Memory B cell (primary cell): ENCODE measurements at regions not wholly inside any gene's neighbourhood (a gene's known extent, or its start where the extent isn't known, plus 50 kb on each side); places are given as distances from the start of the nearest gene placed in this dataset.
A peak's percentile ranks its signal among the peaks of the same experiment; 100 is the strongest.
"Not testable (repeated sequence)": the region's sequence is repeated elsewhere in the genome, so short reads cannot be mapped to it uniquely, and the experiment has no call there.

Experiments used
- ATAC-seq: fragments of 150-1000 bp; cut with Tn5 transposase; 2 replicates; pipeline ENCODE4 v1.10.0; 2021; ENCODE audit warnings: low read depth, mild to moderate bottlenecking, moderate library complexity
- DNase-seq, 2 donors: peaks; one replicate each; pipeline ENCODE4 v3.0.0; 2022; ENCODE audit warnings: low spot score in 2 of 2
- H3K27ac Mint-ChIP-seq: one replicate; pipeline ENCODE4 v1.8.0; 2022; ENCODE audit warnings: mild to moderate bottlenecking, moderate library complexity, mixed read lengths
- H3K27me3 Mint-ChIP-seq: one replicate; pipeline ENCODE4 v1.8.0; 2022; ENCODE audit warnings: mixed read lengths
- H3K36me3 Mint-ChIP-seq: one replicate; pipeline ENCODE4 v1.8.0; 2022; ENCODE audit warnings: mild to moderate bottlenecking, mixed read lengths
- H3K4me1 Mint-ChIP-seq: one replicate; pipeline ENCODE4 v1.8.0; 2022; ENCODE audit warnings: mixed read lengths
- H3K4me3 Mint-ChIP-seq: one replicate; pipeline ENCODE4 v1.8.0; 2022; ENCODE audit warnings: mild to moderate bottlenecking, moderate library complexity, mixed read lengths
- H3K9me3 Mint-ChIP-seq: one replicate; pipeline ENCODE4 v1.8.0; 2022; ENCODE audit warnings: mixed read lengths

GRCh38 chr2:184346338-184346862, 251.9 kb upstream of the ZNF804A start:
- no peak overlapping the region for H3K4me3 Mint-ChIP-seq
- ATAC-seq = no peak
- H3K9me3 Mint-ChIP-seq = peaks cover 13% of the 10 kb centered on the region
- no peak overlapping the region for H3K27ac Mint-ChIP-seq
- H3K4me1 Mint-ChIP-seq = peaks cover 6% of the 10 kb centered on the region
- H3K36me3 Mint-ChIP-seq = peaks cover 4% of the 10 kb centered on the region
- DNase-seq = no peak
- no peaks in the 10 kb centered on the region for H3K27me3 Mint-ChIP-seq

GRCh38 chr2:184351126-184351525, 247.2 kb upstream of the ZNF804A start:
- Mint-ChIP-seq H3K27ac (peak overlapping the region; percentile 78), H3K27me3 (no peaks in the 10 kb centered on the region), H3K9me3 (peaks cover 13% of the 10 kb centered on the region), H3K36me3 (peaks cover 4% of the 10 kb centered on the region), H3K4me3 (peak overlapping the region; percentile 36), H3K4me1 (peaks cover 7% of the 10 kb centered on the region)
- DNase-seq = no peak
- no peak for ATAC-seq

GRCh38 chr2:184357033-184357432, 241.3 kb upstream of the ZNF804A start:
- Mint-ChIP-seq H3K36me3 (no peaks in the 10 kb centered on the region), H3K4me3 (no peak overlapping the region), H3K4me1 (peaks cover 8% of the 10 kb centered on the region), H3K9me3 (peaks cover 2% of the 10 kb centered on the region), H3K27ac (no peak overlapping the region), H3K27me3 (no peaks in the 10 kb centered on the region)
- ATAC-seq (peak; percentile 56), DNase-seq (no peak)

GRCh38 chr2:184359379-184359778, 238.9 kb upstream of the ZNF804A start:
- ATAC-seq (no peak), DNase-seq (no peak)
- no peaks in the 10 kb centered on the region for H3K27me3 Mint-ChIP-seq
- no peak overlapping the region for H3K4me3 Mint-ChIP-seq
- peaks cover 2% of the 10 kb centered on the region for H3K9me3 Mint-ChIP-seq
- H3K36me3 Mint-ChIP-seq = no peaks in the 10 kb centered on the region
- H3K27ac Mint-ChIP-seq = no peak overlapping the region
- peaks cover 12% of the 10 kb centered on the region for H3K4me1 Mint-ChIP-seq

GRCh38 chr2:184363213-184363612, 235.1 kb upstream of the ZNF804A start:
- DNase-seq (no peak), ATAC-seq (no peak)
- Mint-ChIP-seq H3K27me3 (no peaks in the 10 kb centered on the region), H3K36me3 (no peaks in the 10 kb centered on the region), H3K9me3 (no peaks in the 10 kb centered on the region), H3K4me1 (peaks cover 4% of the 10 kb centered on the region), H3K4me3 (no peak overlapping the region), H3K27ac (no peak overlapping the region)

- no peak for ATAC-seq
- Mint-ChIP-seq H3K27ac (no peak overlapping the region), H3K9me3 (peaks cover 2% of the 10 kb centered on the region), H3K4me1 (peaks cover 15% of the 10 kb centered on the region), H3K27me3 (no peaks in the 10 kb centered on the region), H3K4me3 (no peak overlapping the region), H3K36me3 (no peaks in the 10 kb centered on the region)
- DNase-seq = no peak
These were observed 231.1 kb upstream of the ZNF804A start for GRCh38 chr2:184367211-184367610.

GRCh38 chr2:184369307-184369706, 229.0 kb upstream of the ZNF804A start:
- Mint-ChIP-seq H3K4me1 (peaks cover 11% of the 10 kb centered on the region), H3K27me3 (no peaks in the 10 kb centered on the region), H3K9me3 (peaks cover 2% of the 10 kb centered on the region), H3K4me3 (no peak overlapping the region), H3K36me3 (no peaks in the 10 kb centered on the region), H3K27ac (no peak overlapping the region)
- no peak for ATAC-seq
- no peak for DNase-seq

GRCh38 chr2:184370954-184371353, 227.4 kb upstream of the ZNF804A start:
- H3K9me3 Mint-ChIP-seq = peaks cover 2% of the 10 kb centered on the region
- no peaks in the 10 kb centered on the region for H3K27me3 Mint-ChIP-seq
- ATAC-seq = peak; percentile 96
- H3K36me3 Mint-ChIP-seq = no peaks in the 10 kb centered on the region
- peak in 1 of 2 donors; percentile 4 for DNase-seq
- H3K27ac Mint-ChIP-seq = peak overlapping the region; percentile 4
- H3K4me3 Mint-ChIP-seq = no peak overlapping the region
- H3K4me1 Mint-ChIP-seq = peaks cover 11% of the 10 kb centered on the region

- no peak for ATAC-seq
- H3K36me3 Mint-ChIP-seq = no peaks in the 10 kb centered on the region
- DNase-seq = no peak
- H3K4me1 Mint-ChIP-seq = peaks cover 11% of the 10 kb centered on the region
- H3K27ac Mint-ChIP-seq = peak overlapping the region; percentile 4
- no peaks in the 10 kb centered on the region for H3K27me3 Mint-ChIP-seq
- peaks cover 2% of the 10 kb centered on the region for H3K9me3 Mint-ChIP-seq
- no peak overlapping the region for H3K4me3 Mint-ChIP-seq
These were observed 226.7 kb upstream of the ZNF804A start for GRCh38 chr2:184371641-184372040.

- Mint-ChIP-seq H3K36me3 (no peaks in the 10 kb centered on the region), H3K27me3 (no peaks in the 10 kb centered on the region), H3K9me3 (peaks cover 2% of the 10 kb centered on the region), H3K4me3 (no peak overlapping the region), H3K4me1 (peaks cover 11% of the 10 kb centered on the region), H3K27ac (no peak overlapping the region)
- ATAC-seq (no peak), DNase-seq (no peak)
These were observed 225.8 kb upstream of the ZNF804A start for GRCh38 chr2:184372484-184372883.

GRCh38 chr2:184394642-184395041, 203.7 kb upstream of the ZNF804A start:
- H3K36me3 Mint-ChIP-seq = no peaks in the 10 kb centered on the region
- H3K27ac Mint-ChIP-seq = no peak overlapping the region
- peaks cover 1% of the 10 kb centered on the region for H3K9me3 Mint-ChIP-seq

GRCh38 chr2:184402381-184402780, 195.9 kb upstream of the ZNF804A start:
- ATAC-seq = no peak
- H3K27ac Mint-ChIP-seq = no peak overlapping the region
- H3K9me3 Mint-ChIP-seq = no peaks in the 10 kb centered on the region
- H3K4me1 Mint-ChIP-seq = no peaks in the 10 kb centered on the region
- H3K4me3 Mint-ChIP-seq = no peak overlapping the region
- H3K27me3 Mint-ChIP-seq = no peaks in the 10 kb centered on the region
- H3K36me3 Mint-ChIP-seq = no peaks in the 10 kb centered on the region
- no peak for DNase-seq

More at GRCh38 chr2:184394642-184395041, 203.7 kb upstream of the ZNF804A start:
- no peak for ATAC-seq
- Mint-ChIP-seq H3K27me3 (no peaks in the 10 kb centered on the region), H3K4me3 (no peak overlapping the region), H3K4me1 (no peaks in the 10 kb centered on the region)
- no peak for DNase-seq

- H3K9me3 Mint-ChIP-seq, ATAC-seq, H3K27ac Mint-ChIP-seq, H3K36me3 Mint-ChIP-seq, H3K4me3 Mint-ChIP-seq, H3K4me1 Mint-ChIP-seq, H3K27me3 Mint-ChIP-seq, DNase-seq: not testable (repeated sequence)
These were observed 191.2 kb upstream of the ZNF804A start for GRCh38 chr2:184407041-184407630.

GRCh38 chr2:184410160-184410559, 188.2 kb upstream of the ZNF804A start:
- no peak for ATAC-seq
- no peaks in the 10 kb centered on the region for H3K27me3 Mint-ChIP-seq

GRCh38 chr2:184413221-184413620, 185.1 kb upstream of the ZNF804A start:
- Mint-ChIP-seq H3K4me3 (no peak overlapping the region), H3K27ac (no peak overlapping the region), H3K9me3 (no peaks in the 10 kb centered on the region), H3K4me1 (no peaks in the 10 kb centered on the region), H3K36me3 (no peaks in the 10 kb centered on the region), H3K27me3 (no peaks in the 10 kb centered on the region)
- DNase-seq (no peak), ATAC-seq (no peak)

More at GRCh38 chr2:184410160-184410559, 188.2 kb upstream of the ZNF804A start:
- H3K27ac Mint-ChIP-seq = no peak overlapping the region
- no peak for DNase-seq
- H3K4me3 Mint-ChIP-seq = no peak overlapping the region
- no peaks in the 10 kb centered on the region for H3K4me1 Mint-ChIP-seq
- H3K36me3 Mint-ChIP-seq = no peaks in the 10 kb centered on the region
- H3K9me3 Mint-ChIP-seq = no peaks in the 10 kb centered on the region
